HuH-7 (cell line): ENCODE measurements at regions not wholly inside any gene's neighbourhood (a gene's known extent, or its start where the extent isn't known, plus 50 kb on each side); places are given as distances from the start of the nearest gene placed in this dataset.

ENCODE experiments used
- DNase-seq: peaks from one replicate; pipeline ENCODE4 v3.0.0; 2011; ENCODE audit warnings: low spot score

DNA sequence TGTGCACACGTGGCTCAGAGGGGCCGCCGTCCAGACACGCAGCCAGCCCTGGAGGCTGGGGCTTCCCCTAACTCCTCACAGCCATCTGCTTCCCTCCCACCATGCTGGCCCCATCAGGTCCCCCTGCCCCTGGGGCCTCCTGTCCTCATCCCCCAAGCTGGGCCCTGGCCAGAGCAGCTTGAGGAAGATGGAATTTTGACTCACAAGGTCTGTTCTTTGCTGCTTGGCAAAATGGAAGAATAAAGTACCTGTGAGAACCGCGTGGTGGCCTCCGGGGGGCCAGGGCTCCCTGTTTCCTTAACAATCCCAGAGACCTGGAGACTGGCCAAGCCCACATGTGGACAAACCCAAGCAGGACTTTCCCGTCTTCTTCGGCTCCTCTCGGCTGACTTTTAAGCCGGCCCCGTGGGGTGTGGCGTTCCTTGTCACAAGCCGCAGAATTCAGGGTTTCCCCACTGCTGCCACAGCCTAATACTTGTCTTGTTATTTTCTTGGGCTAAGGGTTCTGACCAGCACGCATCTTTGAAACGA, 872.8 kb downstream of the BRD1 start:
- DNase-seq: no peak

- no peak for DNase-seq
Measured at GRCh38 chr22:48953830-48954229, 873.8 kb downstream of the BRD1 start.

DNA sequence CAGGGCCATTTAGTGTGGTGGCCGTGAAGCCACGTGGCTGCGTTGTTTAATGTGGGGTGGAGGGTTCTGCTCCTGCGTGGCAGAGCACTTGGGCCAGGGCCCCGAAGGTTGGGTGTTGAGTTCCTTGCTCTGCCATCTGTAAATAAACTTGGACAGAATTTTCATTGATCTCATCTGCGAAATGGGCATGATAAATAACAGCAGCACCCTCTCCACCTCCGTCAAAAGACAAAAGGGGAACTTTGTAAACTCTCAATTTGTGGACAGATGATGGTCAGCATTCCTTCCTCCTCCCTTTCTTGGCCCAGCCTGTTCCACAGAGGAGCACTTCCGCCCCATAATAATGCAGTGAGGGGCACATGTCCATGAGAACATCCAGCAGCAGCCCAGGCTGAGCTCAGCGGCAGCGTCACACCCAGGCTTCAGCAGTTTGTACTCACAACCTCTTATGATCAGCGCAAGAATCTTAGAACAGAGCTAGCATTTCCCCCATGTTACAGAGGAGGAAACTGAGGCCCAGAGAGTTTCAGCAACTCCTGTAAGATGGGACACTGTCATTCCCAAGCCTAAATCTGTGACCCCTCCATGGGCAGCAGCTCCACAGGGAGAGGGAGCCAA, 874.5 kb downstream of the BRD1 start:
- DNase-seq: no peak

- DNase-seq: no peak
Measured at GRCh38 chr22:48952256-48953102, 875.2 kb downstream of the BRD1 start.

- DNase-seq: no peak
Measured at GRCh38 chr22:48951836-48952235, 875.8 kb downstream of the BRD1 start.

DNA sequence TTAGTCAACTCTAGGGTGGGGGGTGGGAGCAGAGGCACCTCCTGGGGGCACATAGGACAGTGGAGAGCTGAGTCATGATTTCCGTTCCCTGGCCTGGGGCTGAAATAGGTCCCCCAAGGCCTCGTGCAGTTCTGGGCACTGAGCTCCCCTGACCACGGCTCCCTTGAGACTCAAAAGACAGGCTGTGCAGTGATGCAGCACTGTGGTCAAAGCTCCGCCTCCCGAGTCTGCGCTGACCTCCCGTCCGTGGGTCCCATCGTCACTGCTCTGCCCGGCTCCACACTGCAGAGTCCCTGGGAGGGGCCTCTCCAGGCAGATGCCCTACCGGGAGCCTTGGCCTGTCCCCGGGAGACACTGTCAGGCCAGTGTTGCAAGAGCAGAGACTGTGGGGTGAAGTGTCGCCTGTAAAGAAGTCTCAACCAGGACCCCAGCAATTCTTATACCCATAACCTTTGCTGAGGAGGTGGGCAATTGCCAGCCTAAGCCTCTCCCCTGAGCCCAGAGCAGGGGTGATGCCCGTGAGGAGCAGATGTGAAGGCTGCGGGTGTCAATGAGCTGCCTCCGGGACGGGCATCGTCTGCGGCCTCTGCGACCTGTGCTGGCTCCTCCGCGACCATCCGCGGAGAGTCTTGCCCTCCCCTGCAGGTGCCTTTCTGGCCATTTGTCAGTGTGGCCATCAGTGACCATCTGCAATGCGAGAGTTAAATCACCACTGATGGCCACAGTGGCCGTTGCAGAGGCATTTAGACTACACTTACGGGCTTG, 877.3 kb downstream of the BRD1 start:
- no peak for DNase-seq

GRCh38 chr22:48949375-48950149, 878.1 kb downstream of the BRD1 start:
- no peak for DNase-seq

- DNase-seq: no peak
Measured at GRCh38 chr22:48948575-48949170, 879.0 kb downstream of the BRD1 start.

DNA sequence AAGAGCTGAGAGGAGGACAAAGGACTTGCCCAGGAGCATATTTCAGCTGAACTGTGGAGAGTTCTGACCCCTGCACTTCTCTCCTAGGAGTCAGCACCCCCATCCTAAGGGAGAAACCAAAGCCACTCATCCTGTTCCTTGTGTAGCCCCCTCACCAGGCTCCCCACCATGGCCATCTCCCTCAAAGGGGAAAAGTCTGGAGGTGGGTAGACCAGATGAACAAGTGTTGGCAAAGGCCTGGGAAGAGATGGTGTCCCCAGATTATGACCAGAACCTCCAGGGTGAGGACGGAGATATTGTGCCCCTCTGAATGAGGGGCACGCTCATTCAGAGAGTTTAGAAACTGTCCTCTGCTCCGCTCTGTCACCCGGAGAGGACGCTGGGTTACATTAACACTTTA, 880.0 kb downstream of the BRD1 start:
- no peak for DNase-seq

GRCh38 chr22:48945621-48946458, 881.8 kb downstream of the BRD1 start:
- no peak for DNase-seq

DNA sequence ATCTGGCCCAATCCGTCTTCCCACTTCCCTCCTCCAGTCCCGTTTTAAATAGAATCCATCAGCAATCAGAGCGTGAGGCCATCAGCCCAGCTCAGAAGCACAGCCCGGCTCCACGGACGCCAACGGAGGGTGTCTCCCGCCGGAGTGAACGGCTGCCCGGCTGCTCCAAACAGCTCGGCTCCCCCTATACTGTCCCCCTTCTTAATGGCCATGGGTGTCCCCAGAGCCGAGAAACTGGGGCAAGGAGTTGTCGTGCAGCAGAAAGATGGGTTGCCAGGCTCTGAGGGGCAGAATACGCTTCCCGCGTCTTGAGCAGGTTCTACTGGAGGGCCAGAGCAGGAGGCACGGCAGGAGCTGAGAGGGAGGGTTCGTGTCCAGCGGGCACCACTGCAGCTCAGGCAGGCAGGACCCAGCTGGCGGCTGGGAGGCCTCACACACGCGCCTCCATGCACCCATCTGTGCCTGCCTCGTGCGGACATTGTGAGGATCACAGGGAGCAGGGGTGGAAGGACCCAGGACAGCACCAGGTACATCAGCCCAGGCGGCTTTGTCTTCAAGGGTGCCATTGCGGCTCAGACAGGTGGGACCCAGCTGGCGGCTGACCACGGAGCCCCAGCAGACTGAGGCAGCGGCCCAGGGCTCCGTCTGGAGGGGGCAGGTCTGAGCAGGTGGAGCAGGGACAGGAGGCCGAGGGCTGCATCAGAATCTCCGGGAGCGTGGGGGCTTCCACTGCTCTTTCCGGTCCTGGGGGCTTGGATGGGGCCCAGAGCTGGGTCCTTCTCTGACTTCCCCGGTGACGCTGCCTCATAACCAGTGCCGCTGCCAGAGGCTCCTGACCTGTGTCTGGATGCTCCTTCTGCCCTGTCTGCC, 882.7 kb downstream of the BRD1 start:
- no peak for DNase-seq

DNA sequence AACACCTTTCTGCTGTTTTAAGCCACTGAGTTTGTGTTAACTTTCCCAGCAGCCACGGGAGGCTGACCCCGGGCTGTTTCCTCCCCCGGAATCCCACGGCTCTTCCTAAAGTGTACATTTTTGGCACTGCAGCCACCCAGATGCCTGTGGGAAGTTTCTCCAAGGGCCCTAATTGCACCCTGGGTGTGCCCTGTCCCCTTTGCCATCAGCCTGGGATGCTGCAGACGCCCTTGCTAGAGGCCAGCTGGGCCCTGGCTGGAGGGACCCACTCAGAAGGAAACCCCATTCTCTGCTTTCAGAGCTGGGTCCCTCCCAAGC, 883.3 kb downstream of the BRD1 start:
- DNase-seq: no peak

- peak; percentile 73 for DNase-seq
Measured at GRCh38 chr22:48943567-48944432, 883.9 kb downstream of the BRD1 start.

GRCh38 chr22:48942698-48943566, 884.7 kb downstream of the BRD1 start:
- DNase-seq: no peak

DNA sequence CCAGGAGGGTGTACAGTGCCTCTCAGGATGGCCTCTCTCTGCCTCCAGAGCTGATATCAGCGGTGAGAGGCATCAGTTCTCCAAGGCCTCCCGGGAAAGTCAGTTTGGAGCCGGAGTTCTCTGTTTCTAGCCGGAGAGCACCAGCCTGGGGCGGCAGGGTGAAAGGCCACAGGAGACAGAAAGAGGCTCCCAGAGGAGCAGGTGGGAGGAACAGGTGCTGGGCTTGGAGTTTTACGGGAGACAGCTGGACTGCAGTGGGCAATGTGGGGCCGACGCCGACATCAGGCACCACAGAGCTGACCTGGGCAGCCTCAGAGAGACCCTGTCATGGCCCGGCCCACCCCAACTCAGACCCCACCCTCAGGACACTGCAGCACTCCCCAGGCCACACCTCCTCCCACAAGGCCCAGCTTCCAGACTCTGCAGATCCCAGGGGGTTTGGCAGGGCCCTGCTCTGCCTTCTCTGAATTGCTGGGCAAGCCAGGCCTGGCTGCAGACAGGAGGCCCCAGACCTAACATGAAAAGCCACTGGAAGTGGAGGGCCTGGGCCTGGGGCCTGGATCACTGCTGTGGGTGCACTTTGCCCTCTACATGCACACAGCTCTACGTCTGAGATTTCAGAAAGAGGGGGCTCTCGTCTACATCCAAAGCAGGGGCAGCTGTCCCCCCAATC, 885.6 kb downstream of the BRD1 start:
- DNase-seq: no peak

DNA sequence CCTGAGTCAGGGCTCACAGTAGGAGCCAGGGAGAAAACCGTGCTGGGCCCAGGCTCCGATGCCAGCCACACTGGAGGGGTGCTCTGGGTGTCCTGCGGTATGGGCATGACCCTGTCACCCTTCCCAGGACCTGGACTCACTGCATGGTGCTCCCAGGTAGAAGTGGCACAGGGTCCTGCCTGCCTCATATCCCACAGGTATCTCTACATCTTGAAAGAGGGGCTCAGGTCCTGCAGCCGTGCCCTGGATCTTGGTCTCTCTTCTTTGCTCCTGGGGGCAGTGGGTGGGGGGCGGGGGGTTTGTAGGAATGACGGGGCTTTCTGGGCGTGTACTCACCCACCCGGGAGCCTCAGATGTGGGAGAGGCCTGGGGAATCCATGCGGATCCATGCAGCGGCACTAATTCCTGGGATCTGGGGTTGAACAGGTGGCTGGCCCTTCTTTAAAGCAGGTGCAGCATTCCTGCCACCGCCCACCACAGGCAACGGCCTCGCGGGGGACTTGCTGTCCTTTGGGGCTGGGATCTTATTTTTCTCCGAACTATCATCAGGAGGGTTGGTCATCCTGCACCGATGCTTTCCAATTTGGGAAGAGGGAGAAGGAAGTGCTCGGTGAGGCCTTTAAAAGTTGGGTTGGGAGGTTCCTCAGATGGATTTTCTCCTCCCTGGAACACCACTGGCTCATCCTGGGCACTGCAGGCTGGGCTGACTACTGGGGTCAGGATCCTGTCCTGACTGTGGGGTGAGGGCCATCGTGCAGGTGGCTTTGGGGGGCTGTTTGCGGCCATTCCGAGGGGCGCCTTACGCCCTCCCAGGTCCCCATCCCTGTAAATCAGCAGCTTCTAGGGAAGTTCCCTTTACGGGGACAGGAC, 886.4 kb downstream of the BRD1 start:
- no peak for DNase-seq
